DLD1 (cell line): ENCODE measurements at regions not wholly inside any gene's neighbourhood (a gene's known extent, or its start where the extent isn't known, plus 50 kb on each side); places are given as distances from the start of the nearest gene placed in this dataset.

ENCODE experiments used
- in situ Hi-C: cut with HindIII; loops from 2 replicates; pipeline ENCODE4 v1.10.0; 2017; ENCODE audit warnings: low sequenced_read_pairs

DNA sequence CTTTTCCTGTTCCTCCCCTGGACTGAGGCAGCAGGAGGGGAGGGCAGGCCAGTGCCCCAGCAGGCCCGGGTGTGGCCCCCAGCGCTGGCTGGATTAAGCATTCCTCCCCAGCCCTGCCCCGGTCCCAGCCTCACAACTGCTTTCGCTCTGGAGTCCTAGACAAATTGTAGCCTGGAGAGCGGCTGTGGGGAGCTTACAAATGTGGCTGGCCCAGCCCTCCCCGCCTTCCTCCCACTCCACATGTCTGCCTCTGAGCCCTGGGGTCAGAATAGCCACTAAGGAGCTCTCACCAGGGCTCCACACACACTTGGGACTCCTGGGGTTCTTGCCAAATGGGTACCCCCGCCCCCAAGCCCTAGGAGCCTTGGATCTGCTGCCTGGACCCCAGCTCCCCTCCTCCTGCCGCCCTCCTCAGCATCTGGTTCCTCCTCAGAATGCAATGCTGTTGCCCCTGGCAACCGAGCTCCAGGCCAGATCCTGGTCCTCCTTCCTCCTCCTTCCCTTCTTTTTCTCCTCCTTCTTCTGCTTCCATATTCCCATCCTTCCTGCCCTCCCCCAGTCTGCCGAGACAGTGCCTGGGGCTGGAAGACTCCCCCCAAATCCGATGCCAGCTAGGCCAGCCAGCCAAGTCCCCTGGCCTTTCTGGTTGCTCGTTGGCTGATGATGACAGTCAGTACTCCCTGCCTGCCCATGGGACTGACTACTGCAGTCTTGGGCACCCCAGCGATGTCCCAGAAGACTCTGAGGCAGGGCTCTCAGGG, 91.1 kb downstream of the LINGO1 start:
- in situ Hi-C loops, result loop anchor here (25.0 kb wide), 1 partner anchor 429 kb away; no protein-coding TSS in a partner anchor

DNA sequence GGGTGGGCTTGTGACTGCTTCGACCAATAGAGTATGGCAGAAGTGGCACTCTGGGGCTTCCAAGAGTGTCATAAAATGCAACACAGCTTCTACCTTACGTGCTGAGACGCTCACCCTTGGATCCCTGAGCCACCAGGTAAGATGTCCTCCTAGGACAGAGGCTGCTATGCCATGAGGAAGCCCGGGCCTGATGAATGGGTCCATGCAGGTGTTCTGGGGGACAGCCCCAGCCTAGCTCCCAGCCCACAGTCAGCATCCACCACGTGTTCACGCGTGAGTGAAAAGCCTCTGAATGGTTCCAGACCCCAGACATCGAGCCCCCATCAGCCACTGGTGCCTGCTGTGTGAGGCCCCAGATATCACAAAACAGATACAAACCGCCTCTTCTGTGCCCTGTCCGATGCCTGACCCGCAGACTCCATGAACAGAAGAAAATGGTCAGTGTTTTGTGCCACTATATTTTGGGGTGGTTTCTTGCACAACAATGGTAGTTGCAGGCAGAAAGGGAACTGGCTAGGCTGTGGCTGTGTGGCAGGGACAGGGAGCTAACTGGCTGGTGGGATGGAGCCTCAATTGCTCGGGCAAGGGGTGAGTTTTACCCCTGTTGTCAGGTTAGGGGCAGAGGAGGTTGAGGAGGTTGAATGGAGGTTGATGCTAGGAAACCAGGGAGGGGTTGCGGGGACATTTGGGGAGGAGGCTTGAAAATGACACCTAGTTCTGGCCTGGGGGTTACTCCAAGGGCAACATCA, 92.2 kb downstream of the LINGO1 start:
- in situ Hi-C loops, result loop anchor here (25.0 kb wide), 1 partner anchor 428 kb away; no protein-coding TSS in a partner anchor

DNA sequence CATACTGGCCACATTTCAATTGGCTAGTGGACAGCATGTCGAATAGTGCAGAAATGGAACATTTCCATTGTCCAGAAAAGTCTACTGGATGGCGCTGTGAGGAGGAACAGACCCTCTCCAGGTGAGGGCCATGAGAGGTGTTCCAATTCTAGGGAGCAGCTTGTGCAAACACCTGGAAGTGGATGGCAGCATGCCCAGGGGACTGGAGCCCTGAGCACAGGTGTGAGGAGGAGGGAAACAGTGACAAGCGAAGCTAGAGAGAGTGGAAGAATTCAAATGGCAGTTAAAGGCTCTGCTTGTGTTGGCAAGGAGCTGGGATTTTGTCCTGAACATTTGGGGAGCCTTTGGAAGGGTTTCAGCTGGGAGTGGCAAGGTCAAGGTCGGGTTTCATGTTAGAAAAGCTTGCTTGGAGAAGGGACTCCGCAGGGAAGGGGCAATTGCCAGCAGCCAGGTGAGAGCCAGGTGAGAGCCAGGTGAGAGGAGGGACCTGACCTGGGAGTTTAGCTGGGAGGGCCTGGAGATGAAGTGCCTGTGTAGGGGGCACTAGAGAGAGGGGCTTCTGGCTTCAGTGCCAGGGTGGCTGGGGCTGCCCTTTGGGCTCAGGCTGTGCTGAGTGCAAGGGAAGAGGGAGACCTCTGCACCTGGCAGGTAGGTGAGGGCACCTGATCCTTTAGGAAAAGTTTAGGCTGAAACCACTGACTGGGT, 93.8 kb downstream of the LINGO1 start:
- in situ Hi-C loops, result loop anchor here (5.0 to 25.0 kb wide), 2 partner anchors 68 to 427 kb away; no protein-coding TSS in a partner anchor

DNA sequence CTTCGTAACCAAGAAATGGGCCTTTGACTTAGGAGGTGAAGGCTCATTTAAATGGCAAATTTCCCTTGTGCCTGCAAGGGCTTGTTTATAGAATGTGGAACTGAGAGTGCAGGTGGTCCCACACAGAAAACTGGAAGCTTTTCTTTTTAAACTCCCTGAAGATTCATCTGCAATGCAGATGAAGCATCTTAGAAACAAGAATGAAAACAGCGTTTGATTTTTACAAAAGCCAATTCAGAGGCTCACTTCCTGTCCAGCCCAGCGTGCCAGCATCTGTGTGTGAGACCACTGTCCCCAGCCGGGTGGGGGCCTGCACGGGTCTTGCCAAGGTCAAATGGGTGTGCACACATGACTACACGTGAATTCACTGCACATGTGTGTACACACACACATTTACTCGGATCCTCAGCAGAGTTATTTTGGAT, 94.7 kb downstream of the LINGO1 start:
- in situ Hi-C loops, result loop anchor here (5.0 to 25.0 kb wide), 2 partner anchors 69 to 426 kb away; no protein-coding TSS in a partner anchor

DNA sequence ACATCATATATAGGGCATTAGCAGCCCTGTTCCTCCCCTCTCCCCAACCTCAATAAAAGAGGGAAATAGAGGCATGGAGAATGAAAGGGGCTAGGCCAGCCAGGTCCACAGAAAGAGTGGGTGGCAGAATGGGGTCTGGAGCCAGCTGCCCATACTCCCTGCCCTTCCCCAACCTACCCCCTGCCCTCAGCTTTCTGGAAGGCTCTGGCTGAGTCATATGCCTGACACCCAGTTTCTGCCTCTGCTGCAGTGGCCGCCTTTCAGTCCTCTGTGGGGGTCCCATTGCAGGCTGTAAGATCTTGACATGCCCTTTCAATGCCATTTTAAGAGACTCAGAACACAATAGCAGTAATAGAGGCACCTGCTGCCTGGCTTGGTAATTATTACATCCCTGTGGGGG, 95.7 kb downstream of the LINGO1 start:
- in situ Hi-C loops, result loop anchor here (5.0 to 25.0 kb wide), 2 partner anchors 70 to 425 kb away; no protein-coding TSS in a partner anchor

DNA sequence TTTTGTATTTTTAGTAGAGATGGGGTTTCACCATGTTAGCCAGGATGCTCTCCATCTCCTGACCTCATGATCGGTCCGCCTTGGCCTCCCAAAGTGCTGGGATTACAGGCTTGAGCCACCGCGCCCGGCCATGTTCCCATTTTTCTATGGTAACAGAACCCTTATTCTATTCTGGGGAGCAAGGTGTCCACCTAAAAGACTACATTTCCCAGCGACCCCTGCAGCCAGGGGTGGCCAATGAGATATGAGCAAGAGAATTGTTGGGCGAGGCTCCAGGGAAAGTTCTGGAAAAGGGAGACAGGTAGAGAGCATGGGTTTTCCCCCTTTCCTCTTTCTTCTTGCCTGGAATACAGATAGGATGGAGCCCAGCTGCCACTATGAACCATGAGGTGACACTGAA, 96.9 kb downstream of the LINGO1 start:
- in situ Hi-C loops, result loop anchor here (5.0 to 25.0 kb wide), 2 partner anchors 71 to 424 kb away; no protein-coding TSS in a partner anchor
